NCI-H2196 treated with DMSO at 0.1 percent for 48 hours (cell line): ENCODE measurements at regions not wholly inside any gene's neighbourhood (a gene's known extent, or its start where the extent isn't known, plus 50 kb on each side); places are given as distances from the start of the nearest gene placed in this dataset.

Experiments
- DNase-seq: peaks from one replicate; lab custom pipeline; 2025; ENCODE audit not compliant: unreplicated experiment; lab: John Stamatoyannopoulos, UW

GRCh38 chr9:119773823-119774222, 404.6 kb upstream of the BRINP1 start:
- DNase-seq: no peak

DNA sequence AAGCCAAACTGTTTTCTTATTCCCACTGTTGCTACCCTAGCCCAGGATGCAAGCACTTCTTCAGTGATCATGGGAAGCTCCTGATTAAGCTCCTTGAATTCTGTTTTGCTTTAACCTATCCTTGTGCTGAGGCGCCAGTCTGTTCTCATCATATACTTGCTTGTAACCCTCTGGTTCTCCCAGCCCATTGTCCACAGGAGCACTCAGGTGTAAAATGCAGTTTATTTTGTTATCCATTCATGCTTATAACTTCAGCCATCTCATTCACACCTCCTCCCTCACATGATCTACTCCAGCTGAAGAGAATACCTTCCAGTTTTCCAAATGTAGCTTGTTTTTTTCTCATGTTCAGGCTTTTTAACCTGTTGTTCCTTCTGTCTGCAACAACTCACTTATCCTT, 402.1 kb upstream of the BRINP1 start:
- no peak for DNase-seq

DNA sequence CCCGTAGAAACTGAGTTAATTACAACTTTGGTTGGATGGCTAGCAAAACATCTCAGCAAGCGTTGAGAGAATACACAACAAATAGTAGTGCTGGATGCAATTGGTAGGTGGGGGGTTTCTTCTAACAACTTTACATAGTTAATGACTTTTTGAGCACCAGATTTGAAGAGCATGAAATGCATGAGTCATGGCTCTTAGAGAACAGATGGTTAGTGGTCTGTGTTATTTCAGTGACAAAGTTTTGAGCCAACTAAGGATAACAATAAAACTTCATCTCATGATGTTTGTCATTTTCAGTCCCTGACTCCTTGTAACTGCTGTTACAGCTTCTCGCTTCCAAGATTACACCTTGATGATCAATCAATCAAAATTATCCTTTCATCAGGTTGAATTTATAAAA, 399.0 kb upstream of the BRINP1 start:
- no peak for DNase-seq

- no peak for DNase-seq
These were observed 396.5 kb upstream of the BRINP1 start for GRCh38 chr9:119765632-119766175.

DNA sequence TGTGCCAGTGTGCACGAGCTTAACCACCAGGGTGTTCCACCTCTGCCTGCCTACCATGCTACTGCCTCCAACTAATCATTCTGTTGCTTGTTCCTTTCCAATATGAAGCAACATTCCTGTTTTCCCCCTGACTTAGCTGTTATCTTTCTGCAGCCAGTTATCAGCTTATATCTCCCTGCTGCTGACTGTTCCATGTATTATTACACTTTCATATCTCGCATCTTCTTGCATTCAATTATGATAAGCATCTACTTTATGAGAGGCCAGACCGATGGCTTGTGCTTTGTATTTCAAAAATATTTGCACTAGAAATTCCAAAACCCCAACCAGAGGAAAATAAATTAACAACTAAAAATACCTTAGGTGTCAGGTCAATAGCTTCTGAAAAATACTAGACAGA, 394.0 kb upstream of the BRINP1 start:
- no peak for DNase-seq

GRCh38 chr9:119761812-119762211, 392.6 kb upstream of the BRINP1 start:
- DNase-seq: no peak

- DNase-seq: no peak
These were observed 389.8 kb upstream of the BRINP1 start for GRCh38 chr9:119758990-119759389.

DNA sequence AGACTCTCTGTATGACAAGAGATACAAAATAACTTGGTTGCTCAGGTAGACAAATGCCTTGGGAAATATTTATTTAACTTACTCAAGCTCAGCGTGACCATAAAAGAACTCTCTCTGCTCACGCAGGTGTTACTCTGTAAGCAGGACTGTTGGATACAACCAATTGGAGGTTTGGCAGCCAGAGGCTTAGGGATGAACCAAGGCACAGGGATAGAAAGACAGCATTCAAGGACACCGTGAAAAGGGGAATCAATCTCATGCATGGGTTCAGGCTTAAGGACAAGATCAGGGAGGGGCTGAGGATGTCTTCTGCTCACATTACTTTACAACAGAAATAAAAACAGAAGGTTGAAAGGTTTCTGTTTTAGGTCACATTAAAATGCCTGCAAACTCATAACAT, 389.0 kb upstream of the BRINP1 start:
- no peak for DNase-seq

- no peak for DNase-seq
These were observed 370.2 kb upstream of the BRINP1 start for GRCh38 chr9:119739476-119739875.

DNA sequence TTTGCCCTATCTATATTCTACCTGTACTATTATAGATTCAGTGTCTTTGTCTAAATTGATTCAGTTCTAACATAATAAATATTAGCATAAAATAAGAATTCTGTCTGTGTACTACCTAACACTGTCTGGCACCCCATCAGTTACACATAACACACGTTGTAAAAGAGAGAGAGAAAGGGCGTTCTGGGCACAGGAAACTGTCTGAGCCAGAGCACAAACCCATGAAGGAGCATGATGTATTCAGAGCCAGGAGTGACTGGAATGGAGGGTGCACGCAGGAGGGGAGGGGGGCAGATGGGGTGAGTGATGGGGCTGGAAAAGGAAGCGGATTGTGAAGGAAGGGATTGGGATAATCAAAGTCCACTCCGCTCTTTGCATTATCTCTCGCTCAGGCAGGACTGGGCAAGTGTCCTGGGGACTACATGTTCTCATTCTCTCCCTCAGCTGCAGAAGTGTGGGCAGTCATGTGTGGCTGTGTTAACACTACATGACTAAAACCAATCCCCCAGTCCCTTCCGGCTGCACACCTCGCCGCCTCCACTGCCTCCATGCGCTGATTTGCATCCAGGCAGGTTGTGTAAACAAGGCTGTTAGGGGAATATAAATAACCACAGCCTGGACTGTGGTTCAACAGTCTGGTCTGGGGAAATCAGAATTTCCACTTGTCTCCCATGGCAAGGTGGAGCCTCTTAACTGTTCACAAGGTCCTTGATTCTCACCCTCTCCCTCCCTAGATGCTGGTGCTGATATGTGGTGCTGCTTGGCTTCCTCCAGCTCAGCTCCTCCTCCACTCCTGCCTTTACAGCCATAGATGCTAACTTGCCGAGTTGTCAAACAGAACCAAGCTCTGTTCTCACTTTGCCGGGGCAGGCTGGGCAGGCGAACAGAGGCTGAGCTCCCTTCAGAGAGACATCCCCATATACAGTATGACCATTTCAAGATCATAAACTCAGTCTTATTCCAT, 367.5 kb upstream of the BRINP1 start:
- DNase-seq: peak; percentile 20

GRCh38 chr9:119727988-119728387, 358.8 kb upstream of the BRINP1 start:
- DNase-seq: no peak

DNA sequence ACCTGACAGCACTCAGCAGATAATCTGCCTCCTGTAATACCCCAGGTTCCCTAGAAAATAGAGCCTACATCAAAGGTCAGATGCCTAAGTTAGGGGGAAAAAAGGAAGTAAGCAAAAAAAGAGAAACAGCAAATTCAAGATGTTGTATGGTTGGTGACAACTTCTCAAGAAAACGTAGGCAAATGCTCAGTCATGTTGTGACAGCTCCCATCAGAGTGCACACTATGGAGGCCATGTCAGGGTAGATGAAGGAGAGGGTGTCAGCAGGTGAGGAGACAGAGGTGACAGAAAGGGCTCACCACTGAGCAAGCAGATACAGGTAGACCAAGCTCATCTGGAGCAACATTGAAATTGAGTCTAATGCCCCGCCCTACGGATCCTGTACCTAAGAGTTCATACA, 356.8 kb upstream of the BRINP1 start:
- DNase-seq: no peak

GRCh38 chr9:119722384-119722783, 353.1 kb upstream of the BRINP1 start:
- DNase-seq: no peak

- no peak for DNase-seq
These were observed 343.1 kb upstream of the BRINP1 start for GRCh38 chr9:119712325-119712724.

DNA sequence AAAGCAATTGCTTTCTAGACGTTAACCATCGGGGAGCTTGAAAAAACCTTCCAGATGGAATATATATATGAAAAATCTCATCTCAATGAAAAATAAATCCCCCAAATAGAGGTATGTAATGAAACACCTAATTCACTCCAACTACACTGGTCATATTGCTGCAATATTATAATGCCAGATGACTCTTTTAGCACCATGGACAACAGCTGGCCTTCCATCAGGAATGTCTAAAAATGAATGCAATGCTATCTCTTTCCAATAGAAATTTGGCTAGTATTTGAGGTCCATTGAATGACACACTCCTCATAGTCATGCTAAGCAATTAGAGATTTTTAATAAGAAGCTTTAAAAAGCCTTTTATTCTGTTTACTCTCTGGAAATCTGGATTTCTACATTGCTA, 340.2 kb upstream of the BRINP1 start:
- no peak for DNase-seq

GRCh38 chr9:119707228-119707845, 338.1 kb upstream of the BRINP1 start:
- no peak for DNase-seq

DNA sequence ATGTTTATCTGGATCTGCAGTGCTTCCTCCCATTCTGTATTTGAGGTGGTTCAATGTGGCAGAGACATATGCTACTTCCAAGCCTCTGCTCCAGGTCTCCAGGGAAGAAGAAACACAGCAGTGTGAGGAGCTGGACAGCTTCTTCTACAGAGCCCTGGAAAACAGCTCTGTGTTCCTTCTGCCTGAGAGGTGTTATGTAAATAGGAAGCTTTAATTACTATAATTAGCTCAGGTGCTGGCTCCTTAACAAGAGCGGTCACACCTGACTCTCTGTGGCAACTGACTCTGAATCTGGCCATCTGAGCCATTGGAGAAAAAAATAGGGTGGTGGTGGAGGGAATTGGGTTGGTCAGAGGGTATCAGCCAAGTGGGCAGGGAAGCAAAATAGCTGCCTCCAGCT, 332.4 kb upstream of the BRINP1 start:
- DNase-seq: no peak

DNA sequence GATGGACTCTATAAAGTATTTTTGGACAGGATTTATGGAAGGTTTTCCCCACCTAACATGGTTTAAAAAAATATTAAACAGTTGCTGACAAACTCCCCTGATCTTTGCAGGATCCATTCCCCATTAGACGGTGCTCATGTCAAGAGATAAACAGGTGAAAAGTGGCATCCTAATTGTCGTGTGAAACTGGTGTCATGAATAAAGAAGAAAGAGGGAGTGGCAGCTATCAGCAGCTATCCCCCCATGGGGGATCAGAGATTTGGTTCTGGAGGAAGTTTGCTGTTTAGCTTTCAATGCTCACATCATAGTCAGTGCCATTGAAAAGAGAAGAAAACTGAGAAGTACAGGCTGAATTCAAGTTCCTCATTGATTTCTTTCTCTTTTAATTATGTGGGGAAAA, 329.3 kb upstream of the BRINP1 start:
- DNase-seq: no peak

DNA sequence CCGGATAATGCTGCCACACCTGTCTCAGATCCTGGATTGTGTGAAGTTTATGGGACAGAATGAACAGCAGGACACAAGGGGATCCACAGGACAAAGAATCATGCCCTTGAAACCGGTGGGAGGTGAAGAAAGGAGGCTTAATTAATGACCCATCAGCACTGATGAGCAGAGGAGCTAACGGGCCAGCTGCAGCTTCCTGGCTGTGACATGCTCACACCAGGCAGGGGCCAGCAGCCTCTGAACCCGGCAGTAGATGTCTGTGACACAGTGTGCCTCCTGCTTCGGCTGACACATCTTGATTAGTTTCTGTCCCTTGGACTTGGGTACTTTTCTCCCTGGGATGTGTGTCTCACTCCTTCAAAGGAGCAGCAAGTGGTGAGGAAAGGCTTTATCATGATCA, 328.8 kb upstream of the BRINP1 start:
- DNase-seq: no peak

DNA sequence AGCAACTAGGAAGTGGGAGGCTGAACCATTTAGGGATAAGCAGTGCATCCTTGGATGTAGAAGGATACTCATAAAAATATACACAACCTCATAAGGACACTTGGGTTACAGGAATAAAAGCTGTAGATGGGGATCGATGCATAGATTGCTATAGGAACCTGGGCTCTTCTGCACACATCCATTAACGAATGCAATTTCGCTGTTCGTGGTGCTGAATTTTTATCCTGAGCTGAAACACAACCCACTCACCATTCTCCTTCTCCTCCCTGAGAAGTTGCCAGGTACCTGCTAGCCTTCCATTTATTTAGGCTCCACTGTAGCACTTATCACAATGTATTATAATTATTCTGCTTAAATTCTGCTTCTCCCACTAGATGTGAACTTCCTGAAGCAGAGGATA, 320.6 kb upstream of the BRINP1 start:
- DNase-seq: no peak

- DNase-seq: no peak
These were observed 319.3 kb upstream of the BRINP1 start for GRCh38 chr9:119688547-119688946.

DNA sequence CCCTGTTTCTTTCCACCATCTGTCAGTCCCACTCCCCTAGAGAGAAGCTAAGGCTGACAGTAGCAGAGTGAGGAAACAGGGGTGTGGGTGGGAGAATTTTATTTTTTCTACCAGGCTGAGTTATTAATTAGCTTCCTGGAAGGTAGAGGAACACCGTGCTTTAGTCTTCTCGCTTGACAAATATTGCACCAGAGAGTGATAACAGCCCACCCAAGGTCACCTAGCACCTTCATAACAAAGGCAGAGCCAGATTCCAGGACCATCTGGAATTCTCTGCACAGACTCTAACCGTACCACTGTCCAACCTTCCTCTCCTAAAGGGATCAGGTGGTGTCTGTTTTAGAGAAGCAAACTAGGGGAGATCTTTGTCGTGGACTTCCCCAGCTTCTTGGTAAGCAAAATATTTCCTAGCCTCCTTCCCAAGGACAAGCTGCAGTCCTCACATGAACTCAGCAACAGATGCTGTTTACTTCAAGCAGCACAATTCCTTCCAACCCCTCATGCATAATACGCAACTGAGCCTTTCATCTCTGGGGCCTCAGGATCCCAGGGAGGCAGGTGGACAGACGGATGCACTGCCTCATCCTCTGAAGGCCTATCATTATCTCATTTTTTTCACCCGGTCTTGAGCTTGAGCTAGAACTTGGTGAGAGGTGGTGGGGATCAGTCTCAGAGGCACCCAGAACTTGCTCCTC, 308.7 kb upstream of the BRINP1 start:
- no peak for DNase-seq
